HG03139 (cell line): ENCODE measurements at regions not wholly inside any gene's neighbourhood (a gene's known extent, or its start where the extent isn't known, plus 50 kb on each side); places are given as distances from the start of the nearest gene placed in this dataset.
"Not testable (repeated sequence)": the region's sequence is repeated elsewhere in the genome, so short reads cannot be mapped to it uniquely, and the experiment has no call there.

Experiments
- ATAC-seq: cut with Tn5 transposase; IDR thresholded peaks from one replicate; pipeline ENCODE4 v1.9.1; 2021; ENCODE audit not compliant: unreplicated experiment

GRCh38 chr12:105862163-105862821 is 276.5 kb downstream of the NUAK1 start:
- ATAC-seq, result no peak

GRCh38 chr12:105864316-105864715 is 274.4 kb downstream of the NUAK1 start:
- no peak for ATAC-seq

GRCh38 chr12:105864901-105865300 is 273.9 kb downstream of the NUAK1 start:
- no peak for ATAC-seq

DNA sequence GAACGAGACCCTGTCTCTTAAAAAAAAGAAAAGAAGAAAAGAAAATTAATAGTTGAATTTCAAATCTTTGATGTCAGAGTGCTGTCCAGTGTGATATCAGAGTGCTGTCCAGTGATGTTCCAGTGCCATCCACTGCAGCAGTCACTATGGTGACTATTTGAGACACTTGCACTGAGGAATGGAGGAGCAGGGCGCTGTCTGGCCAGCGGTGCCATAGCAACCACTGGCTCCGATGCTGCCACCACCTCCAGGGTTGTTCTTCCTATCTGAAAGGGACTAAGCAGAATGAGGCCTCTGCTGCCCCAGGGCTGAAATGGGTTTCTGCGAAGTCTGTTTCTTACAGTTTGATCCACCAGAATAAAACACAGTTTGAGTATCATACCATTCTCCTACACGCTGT is 272.9 kb downstream of the NUAK1 start:
- ATAC-seq, result no peak

GRCh38 chr12:105874121-105874520 is 264.6 kb downstream of the NUAK1 start:
- ATAC-seq, result no peak

GRCh38 chr12:105876396-105876927 is 262.3 kb downstream of the NUAK1 start:
- ATAC-seq, result no peak

GRCh38 chr12:105878964-105879363 is 259.8 kb downstream of the NUAK1 start:
- no peak for ATAC-seq

DNA sequence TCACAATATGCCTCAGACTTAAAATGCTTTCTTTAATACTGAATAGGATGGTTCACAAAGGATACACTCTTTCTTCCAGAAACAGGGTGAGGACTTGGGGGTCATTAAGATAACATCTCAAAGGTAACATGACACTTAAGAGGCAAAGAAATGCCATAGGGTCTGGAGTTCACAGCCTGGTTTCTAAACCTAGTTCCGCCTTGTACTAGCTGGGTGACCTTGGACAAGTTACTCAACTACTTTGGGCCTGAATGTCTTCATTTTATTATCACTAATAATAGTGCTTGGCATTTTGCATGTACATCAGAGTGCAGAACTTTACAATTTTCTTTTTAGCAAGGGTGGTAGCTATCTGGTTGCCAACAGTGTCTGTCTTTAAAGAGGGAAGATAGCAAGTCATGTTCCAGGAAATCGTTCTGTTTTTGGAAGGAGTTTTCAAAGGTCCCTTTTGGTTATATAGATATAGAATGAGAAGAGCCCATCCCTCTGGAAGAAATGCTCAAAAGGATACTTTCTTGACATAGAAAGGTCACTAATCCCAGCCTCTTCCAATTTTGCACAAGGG is 257.8 kb downstream of the NUAK1 start:
- no peak for ATAC-seq

DNA sequence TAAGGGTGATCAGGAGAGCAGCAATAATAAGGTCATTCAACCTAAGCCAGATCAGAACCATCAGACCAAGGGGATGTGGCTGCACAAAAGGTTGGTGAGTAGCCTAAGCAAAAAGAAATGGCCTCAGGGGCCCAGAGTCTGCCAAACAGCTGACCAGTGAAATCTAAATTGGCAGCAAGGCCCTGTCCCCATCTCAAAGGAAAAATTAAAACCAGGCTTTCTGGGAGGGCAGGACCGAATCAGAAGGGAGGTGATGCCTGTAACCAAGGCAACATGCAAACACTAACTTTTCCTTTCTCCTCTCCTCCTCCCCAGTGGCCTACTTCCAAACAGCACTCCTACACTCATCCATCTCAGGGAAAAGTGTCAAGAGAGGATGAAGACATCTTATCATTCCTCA is 256.4 kb downstream of the NUAK1 start:
- ATAC-seq, result no peak

GRCh38 chr12:105887131-105887530 is 251.6 kb downstream of the NUAK1 start:
- no peak for ATAC-seq

GRCh38 chr12:105888696-105889095 is 250.1 kb downstream of the NUAK1 start:
- ATAC-seq, result no peak

- ATAC-seq, result no peak
Observed at GRCh38 chr12:105892362-105892910, 246.3 kb downstream of the NUAK1 start.

DNA sequence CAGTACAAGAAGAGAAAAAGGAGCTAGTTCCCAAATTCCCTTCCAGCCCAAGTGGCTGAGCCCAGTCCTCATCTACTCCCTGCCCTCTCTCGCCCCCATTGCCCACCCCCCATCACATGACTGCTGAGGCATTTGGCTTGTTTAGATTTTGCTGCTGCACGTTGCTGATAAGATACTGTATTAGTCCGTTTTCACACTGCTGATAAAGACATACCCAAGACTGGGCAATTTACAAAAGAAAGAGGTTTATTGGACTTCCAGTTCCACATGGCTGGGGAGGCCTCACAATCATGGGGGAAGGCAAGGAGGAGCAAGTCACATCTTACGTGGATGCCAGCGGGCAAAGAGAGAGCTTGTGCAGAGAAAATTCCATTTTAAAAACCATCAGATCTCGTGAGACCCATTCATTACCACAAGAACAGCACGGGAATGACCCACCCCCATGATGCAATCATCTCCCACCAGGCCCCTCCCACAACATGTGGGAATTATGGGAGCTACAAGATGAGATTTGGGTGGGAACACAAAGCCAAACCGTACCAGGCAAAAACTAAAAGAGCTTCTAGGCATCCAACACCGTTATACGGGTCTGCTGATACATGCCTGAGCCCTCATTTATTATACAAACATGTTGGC is 243.4 kb downstream of the NUAK1 start:
- not testable (repeated sequence) for ATAC-seq

DNA sequence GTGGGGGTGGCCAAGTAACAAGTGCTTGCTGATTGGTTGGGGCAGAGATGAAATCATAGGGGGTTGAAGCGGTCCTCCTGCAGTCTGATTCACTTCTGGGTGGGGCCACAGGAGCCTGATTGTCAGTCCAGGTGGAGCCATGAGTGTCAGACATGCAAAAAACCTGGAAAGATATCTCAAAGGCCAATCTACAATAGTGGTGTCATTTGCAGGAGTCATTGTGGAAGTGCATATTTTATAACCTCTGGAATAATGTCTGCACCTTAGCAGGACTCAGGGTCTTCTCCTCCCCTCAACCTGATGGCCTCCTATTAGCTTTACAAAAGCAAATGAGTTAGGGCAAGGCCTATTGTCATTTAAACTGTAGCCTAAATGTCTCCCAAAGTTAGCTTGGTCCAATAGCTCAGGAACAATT is 241.4 kb downstream of the NUAK1 start:
- no peak for ATAC-seq

DNA sequence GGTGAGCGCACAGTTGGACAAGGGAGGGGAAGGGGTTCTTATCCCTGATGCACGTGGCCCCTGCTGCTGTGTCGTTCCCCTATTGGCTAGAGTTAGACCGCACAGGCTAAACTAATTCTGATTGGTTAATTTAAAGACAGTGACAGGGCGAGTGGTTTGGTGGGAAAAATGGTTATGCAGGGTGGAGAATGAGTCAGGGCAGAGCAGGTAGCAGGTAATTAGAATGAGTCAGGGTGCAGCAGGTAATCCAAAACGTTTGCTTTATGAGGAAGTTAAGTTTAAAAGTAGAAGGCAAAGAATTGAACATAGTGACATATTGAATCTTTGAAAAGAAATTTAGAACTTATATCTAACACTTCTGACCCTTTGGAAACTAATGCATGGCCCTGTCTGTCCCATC is 240.5 kb downstream of the NUAK1 start:
- ATAC-seq, result not testable (repeated sequence)

GRCh38 chr12:105899589-105899988 is 239.2 kb downstream of the NUAK1 start:
- no peak for ATAC-seq

GRCh38 chr12:105906561-105906960 is 232.2 kb downstream of the NUAK1 start:
- no peak for ATAC-seq

GRCh38 chr12:105907982-105908381 is 230.8 kb downstream of the NUAK1 start:
- ATAC-seq, result no peak

DNA sequence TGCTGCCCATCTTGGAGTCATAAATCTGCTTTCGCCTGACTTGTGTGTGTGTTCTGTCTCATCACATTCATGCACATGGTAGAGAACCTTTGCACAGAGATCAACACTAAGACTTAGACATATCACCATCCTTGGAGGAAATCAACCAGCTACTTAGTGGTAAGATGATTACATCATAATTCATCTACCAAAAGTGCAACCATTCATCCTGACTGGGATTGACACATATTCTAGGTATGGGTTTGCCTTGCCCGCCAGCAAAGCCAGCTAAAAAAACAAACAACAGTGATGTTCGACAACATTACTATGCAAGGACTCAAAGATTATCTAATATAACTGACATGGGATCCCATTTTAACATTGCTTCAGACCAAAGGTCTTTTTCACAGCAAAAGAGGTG is 228.7 kb downstream of the NUAK1 start:
- ATAC-seq, result no peak

- no peak for ATAC-seq
Observed at GRCh38 chr12:105911966-105912365, 226.8 kb downstream of the NUAK1 start.

DNA sequence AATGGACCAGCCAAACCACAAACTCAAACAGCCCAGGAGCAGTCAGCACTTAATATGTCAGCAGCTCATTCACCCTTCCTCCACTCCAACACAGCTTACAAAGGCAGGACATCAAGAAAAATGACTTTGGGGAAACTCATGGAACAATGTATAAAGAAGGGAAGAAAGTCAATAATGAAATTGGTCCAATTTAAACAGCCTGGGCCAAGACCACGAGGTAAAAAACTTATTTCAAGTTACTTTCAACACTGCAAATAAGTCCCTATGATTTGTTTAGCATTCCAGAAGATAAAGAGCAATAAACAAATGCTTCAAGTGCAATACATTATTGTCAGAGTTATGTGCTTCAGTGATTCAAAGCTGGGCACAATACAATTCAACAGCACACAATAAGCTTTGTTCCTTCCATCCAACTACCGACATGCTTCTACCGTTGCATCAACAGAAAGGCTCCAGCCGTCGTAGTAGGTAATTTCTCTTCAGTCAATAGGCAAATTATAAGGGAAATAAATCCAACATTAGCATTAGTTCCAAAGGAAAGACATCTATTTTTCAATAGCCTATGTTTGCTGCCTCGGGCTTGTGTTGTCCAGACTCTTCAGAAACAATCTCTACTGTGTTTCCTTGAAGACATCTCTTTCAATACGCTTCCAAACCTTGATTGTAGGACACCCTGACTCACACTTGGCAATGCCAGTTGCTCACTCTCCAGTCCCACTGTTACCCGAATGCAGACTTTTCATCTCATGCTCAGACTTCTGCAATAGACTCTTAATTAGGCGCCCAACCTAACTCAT is 225.7 kb downstream of the NUAK1 start:
- ATAC-seq, result no peak
